ENCODE measurements at regions not wholly inside any gene's neighbourhood (a gene's known extent, or its start where the extent isn't known, plus 50 kb on each side); places are given as distances from the start of the nearest gene placed in this dataset.

GRCh38 chr17:62913991-62914570 is 52.0 kb upstream of the TANC2 start:
- no peak for DNase-seq (ENCODE audit: extremely low read depth, low read depth, low spot score)

- no peak for DNase-seq (ENCODE audit: extremely low read depth, low read depth, low spot score)
Observed at GRCh38 chr17:62912363-62912762, 53.7 kb upstream of the TANC2 start.

GRCh38 chr17:62911114-62911513 is 54.9 kb upstream of the TANC2 start:
- no peak for DNase-seq (ENCODE audit: extremely low read depth, low read depth, low spot score)

- DNase-seq (ENCODE audit: extremely low read depth, low read depth, low spot score), result no peak
Observed at GRCh38 chr17:62910277-62910676, 55.8 kb upstream of the TANC2 start.

GRCh38 chr17:62907961-62908360 is 58.1 kb upstream of the TANC2 start:
- no peak for DNase-seq (ENCODE audit: extremely low read depth, low read depth, low spot score)

- no peak for DNase-seq (ENCODE audit: extremely low read depth, low read depth, low spot score)
Observed at GRCh38 chr17:62906881-62907280, 59.2 kb upstream of the TANC2 start.

GRCh38 chr17:62905233-62905632 is 60.8 kb upstream of the TANC2 start:
- no peak for DNase-seq (ENCODE audit: extremely low read depth, low read depth, low spot score)

GRCh38 chr17:62902531-62903220 is 63.4 kb upstream of the TANC2 start:
- no peak for DNase-seq (ENCODE audit: extremely low read depth, low read depth, low spot score)

- DNase-seq (ENCODE audit: extremely low read depth, low read depth, low spot score), result no peak
Observed at GRCh38 chr17:62901544-62901943, 64.5 kb upstream of the TANC2 start.

- DNase-seq (ENCODE audit: extremely low read depth, low read depth, low spot score), result no peak
Observed at GRCh38 chr17:62900096-62900495, 65.9 kb upstream of the TANC2 start.

GRCh38 chr17:62899361-62899760 is 66.7 kb upstream of the TANC2 start:
- DNase-seq (ENCODE audit: extremely low read depth, low read depth, low spot score), result no peak

- DNase-seq (ENCODE audit: extremely low read depth, low read depth, low spot score), result no peak
Observed at GRCh38 chr17:62898239-62898864, 67.7 kb upstream of the TANC2 start.

- DNase-seq (ENCODE audit: extremely low read depth, low read depth, low spot score), result no peak
Observed at GRCh38 chr17:62897706-62898105, 68.3 kb upstream of the TANC2 start.

- DNase-seq (ENCODE audit: extremely low read depth, low read depth, low spot score), result no peak
Observed at GRCh38 chr17:62895320-62896301, 70.4 kb upstream of the TANC2 start.

GRCh38 chr17:62892870-62893338 is 73.1 kb upstream of the TANC2 start:
- peak; percentile 63 for DNase-seq (ENCODE audit: extremely low read depth, low read depth, low spot score)

- no peak for DNase-seq (ENCODE audit: extremely low read depth, low read depth, low spot score)
Observed at GRCh38 chr17:62892061-62892675, 73.9 kb upstream of the TANC2 start.

GRCh38 chr17:62891659-62892058 is 74.4 kb upstream of the TANC2 start:
- DNase-seq (ENCODE audit: extremely low read depth, low read depth, low spot score), result no peak

- no peak for DNase-seq (ENCODE audit: extremely low read depth, low read depth, low spot score)
Observed at GRCh38 chr17:62888765-62889164, 77.3 kb upstream of the TANC2 start.

- no peak for DNase-seq (ENCODE audit: extremely low read depth, low read depth, low spot score)
Observed at GRCh38 chr17:62888148-62888547, 77.9 kb upstream of the TANC2 start.

- DNase-seq (ENCODE audit: extremely low read depth, low read depth, low spot score), result no peak
Observed at GRCh38 chr17:62887437-62887836, 78.6 kb upstream of the TANC2 start.

- no peak for DNase-seq (ENCODE audit: extremely low read depth, low read depth, low spot score)
Observed at GRCh38 chr17:62884781-62885180, 76.7 kb upstream of the MARCHF10 start.
